MM.1S (cell line): ENCODE measurements at regions not wholly inside any gene's neighbourhood (a gene's known extent, or its start where the extent isn't known, plus 50 kb on each side); places are given as distances from the start of the nearest gene placed in this dataset.

Experiments
- DNase-seq: peaks from one replicate; pipeline ENCODE4 v3.0.0-alpha.2; 2015
- H2AFZ ChIP-seq: fragments of 300-600 bp; sonication (generic); 2 replicates; pipeline ENCODE4 v1.6.0; 2016; ENCODE audit warnings: antibody characterized with exemption, low read length
- H3F3A ChIP-seq: fragments of 300-600 bp; sonication (generic); 2 replicates; pipeline ENCODE4 v1.6.1; 2016; ENCODE audit warnings: mild to moderate bottlenecking, antibody characterized with exemption, low read length, moderate library complexity, mixed read lengths; ENCODE audit not compliant: insufficient read depth
- H3K27ac ChIP-seq: fragments of 300-600 bp; sonication (generic); 2 replicates; pipeline ENCODE4 v1.5.1; 2016; ENCODE audit warnings: mild to moderate bottlenecking, low read length
- H3K27me3 ChIP-seq: fragments of 300-600 bp; sonication (generic); replicated peaks from 2 replicates; pipeline ENCODE4 v1.6.0; 2016; ENCODE audit warnings: low read length; ENCODE audit not compliant: insufficient read depth
- H3K36me3 ChIP-seq: fragments of 300-600 bp; sonication (generic); replicated peaks from 2 replicates; pipeline ENCODE4 v1.6.1; 2016; ENCODE audit warnings: mild to moderate bottlenecking, low read length, mixed read lengths; ENCODE audit not compliant: insufficient read depth
- H3K4me1 ChIP-seq: fragments of 300-600 bp; sonication (generic); 2 replicates; pipeline ENCODE4 v1.6.1; 2016; ENCODE audit warnings: low read length, mixed read lengths
- H3K4me2 ChIP-seq: fragments of 300-600 bp; sonication (generic); 2 replicates; pipeline ENCODE4 v1.6.0; 2016; ENCODE audit warnings: low read depth, low read length
- H3K4me3 ChIP-seq: fragments of 300-600 bp; sonication (generic); 2 replicates; pipeline ENCODE4 v1.5.1; 2016; ENCODE audit warnings: low read length, mixed read lengths
- H3K79me2 ChIP-seq: fragments of 300-600 bp; sonication (generic); 2 replicates; pipeline ENCODE4 v1.6.1; 2016; ENCODE audit warnings: mixed run types, low read length, mixed read lengths
- H3K9ac ChIP-seq: fragments of 300-600 bp; sonication (generic); 2 replicates; pipeline ENCODE4 v1.6.1; 2016; ENCODE audit warnings: low read length, mixed read lengths
- H3K9me2 ChIP-seq: fragments of 300-600 bp; sonication (generic); replicated peaks from 2 replicates; pipeline ENCODE4 v1.6.1; 2016; ENCODE audit warnings: mild to moderate bottlenecking, low read length, mixed read lengths; ENCODE audit not compliant: insufficient read depth
- H3K9me3 ChIP-seq: fragments of 300-600 bp; sonication (generic); replicated peaks from 2 replicates; pipeline ENCODE4 v1.6.1; 2016; ENCODE audit warnings: mild to moderate bottlenecking, low read length, mixed read lengths; ENCODE audit not compliant: insufficient read depth
- H4K20me1 ChIP-seq: fragments of 300-600 bp; sonication (generic); 2 replicates; pipeline ENCODE4 v1.6.1; 2016; ENCODE audit warnings: mild to moderate bottlenecking, low read length, moderate library complexity, mixed read lengths; ENCODE audit not compliant: insufficient read depth
- EZH2 ChIP-seq: fragments of 300-600 bp; sonication (generic); optimal IDR thresholded peaks from 2 replicates; pipeline ENCODE3; 2017; ENCODE audit warnings: low read depth, mild to moderate bottlenecking, antibody characterized with exemption, low read length, mixed read lengths
- EZH2phosphoT487 ChIP-seq: fragments of 300-600 bp; sonication (generic); IDR thresholded peaks from 2 replicates; pipeline ENCODE4 v1.6.1; 2018; ENCODE audit warnings: antibody characterized with exemption, low read length
- TF ChIP-seq, protein P1 (sequence below): fragments of 300-600 bp; sonication (generic); IDR thresholded peaks from 2 replicates; pipeline ENCODE4 v1.5.1; 2016; ENCODE audit warnings: antibody characterized with exemption, low read length, mixed read lengths

DNA sequence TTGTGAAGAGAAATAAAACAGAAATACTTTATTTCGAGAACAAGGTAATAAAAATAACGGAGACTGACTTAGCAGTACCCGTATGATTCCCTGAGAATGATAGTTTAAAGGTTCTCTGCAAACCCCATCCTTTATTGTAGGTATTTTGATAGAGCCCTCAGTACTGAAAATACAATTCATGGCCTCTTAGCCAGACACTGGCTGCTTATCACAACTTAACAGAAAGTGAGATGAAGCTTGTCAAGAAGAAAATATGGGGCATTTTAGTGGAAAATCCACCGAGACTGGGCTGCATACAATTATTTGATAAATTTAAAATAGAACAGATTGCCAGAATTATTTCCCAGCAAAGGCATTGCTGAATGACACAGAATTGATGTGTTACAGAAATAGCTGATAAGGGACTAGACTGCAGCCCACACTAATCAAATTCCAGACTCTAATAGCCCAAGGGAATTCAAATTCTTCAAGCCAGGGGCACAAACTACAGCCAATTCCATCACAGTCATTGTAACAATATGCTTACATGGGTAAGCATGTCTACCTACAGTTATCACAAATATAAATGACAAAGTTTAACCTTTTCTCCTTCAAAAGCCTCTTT is 521.9 kb downstream of the PLOD2 start:
- Histone ChIP-seq H3K27me3 (no peaks in the 10 kb centered on the region), H4K20me1 (no peaks in the 10 kb centered on the region), H3K4me3 (no peak overlapping the region), H3K9me3 (no peaks in the 10 kb centered on the region), H3K27ac (no peak overlapping the region), H3F3A (no peaks in the 10 kb centered on the region), H3K4me1 (no peaks in the 10 kb centered on the region), H3K36me3 (no peaks in the 10 kb centered on the region), H3K79me2 (no peaks in the 10 kb centered on the region), H3K9ac (no peak overlapping the region), H3K4me2 (no peak overlapping the region), H3K9me2 (no peaks in the 10 kb centered on the region), H2AFZ (no peak overlapping the region)
- DNase-seq = no peak
- TF ChIP-seq, protein P1, sequence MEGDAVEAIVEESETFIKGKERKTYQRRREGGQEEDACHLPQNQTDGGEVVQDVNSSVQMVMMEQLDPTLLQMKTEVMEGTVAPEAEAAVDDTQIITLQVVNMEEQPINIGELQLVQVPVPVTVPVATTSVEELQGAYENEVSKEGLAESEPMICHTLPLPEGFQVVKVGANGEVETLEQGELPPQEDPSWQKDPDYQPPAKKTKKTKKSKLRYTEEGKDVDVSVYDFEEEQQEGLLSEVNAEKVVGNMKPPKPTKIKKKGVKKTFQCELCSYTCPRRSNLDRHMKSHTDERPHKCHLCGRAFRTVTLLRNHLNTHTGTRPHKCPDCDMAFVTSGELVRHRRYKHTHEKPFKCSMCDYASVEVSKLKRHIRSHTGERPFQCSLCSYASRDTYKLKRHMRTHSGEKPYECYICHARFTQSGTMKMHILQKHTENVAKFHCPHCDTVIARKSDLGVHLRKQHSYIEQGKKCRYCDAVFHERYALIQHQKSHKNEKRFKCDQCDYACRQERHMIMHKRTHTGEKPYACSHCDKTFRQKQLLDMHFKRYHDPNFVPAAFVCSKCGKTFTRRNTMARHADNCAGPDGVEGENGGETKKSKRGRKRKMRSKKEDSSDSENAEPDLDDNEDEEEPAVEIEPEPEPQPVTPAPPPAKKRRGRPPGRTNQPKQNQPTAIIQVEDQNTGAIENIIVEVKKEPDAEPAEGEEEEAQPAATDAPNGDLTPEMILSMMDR = no peak
- TF ChIP-seq EZH2 (no peak), EZH2phosphoT487 (no peak)

DNA sequence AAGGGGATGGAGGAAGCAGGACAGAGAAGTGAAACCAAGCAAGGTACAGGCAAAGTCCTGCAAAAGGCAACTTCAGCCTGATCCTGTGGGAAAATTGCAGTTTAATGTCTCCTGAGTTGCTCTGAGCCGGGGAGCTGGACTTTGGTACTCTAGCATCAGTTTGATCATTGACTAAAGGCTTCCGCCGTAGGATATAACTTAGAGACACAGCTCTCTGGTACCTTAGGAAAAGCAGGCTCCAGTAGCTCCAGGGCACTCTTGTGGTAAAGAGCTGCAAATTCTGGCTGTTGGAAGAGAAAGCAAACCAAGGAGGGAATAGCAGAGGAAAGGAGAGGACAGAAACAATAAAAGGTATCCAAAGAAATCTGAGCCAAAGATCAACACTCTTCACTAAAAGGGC is 521.1 kb downstream of the PLOD2 start:
- DNase-seq = no peak
- H3K4me1 ChIP-seq = no peaks in the 10 kb centered on the region

DNA sequence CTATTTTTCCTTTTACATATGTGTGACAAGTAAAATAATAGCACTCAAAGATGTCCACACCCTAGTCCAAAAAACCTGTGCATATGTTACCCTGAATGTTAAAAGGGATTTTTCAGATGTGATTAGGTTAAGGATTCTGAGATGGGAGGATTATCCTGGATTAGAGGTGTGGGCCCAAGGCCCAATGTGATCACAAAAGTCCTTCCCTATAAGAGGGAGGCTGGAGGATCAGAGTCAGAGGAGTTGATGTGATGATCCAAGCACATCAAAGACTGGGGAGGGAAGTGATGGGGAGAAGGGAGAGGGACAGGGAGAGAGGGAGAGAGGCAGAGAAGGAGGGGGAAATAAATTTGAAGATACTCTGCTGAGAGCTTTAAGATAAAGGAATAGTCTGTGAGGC is 512.6 kb downstream of the PLOD2 start:
- H3K27ac ChIP-seq = no peak overlapping the region
- H2AFZ ChIP-seq = no peak overlapping the region
- no peaks in the 10 kb centered on the region for H3K79me2 ChIP-seq
- H3K36me3 ChIP-seq = no peaks in the 10 kb centered on the region
- TF ChIP-seq EZH2 = no peak
- TF ChIP-seq, protein P1 = no peak
- no peak for TF ChIP-seq EZH2phosphoT487
- H3K9me2 ChIP-seq = no peaks in the 10 kb centered on the region
- H3K27me3 ChIP-seq = no peaks in the 10 kb centered on the region
- H4K20me1 ChIP-seq = no peaks in the 10 kb centered on the region
- no peak overlapping the region for H3K4me2 ChIP-seq
- H3K9ac ChIP-seq = no peak overlapping the region
- DNase-seq = no peak
- H3F3A ChIP-seq = no peaks in the 10 kb centered on the region
- H3K9me3 ChIP-seq = no peaks in the 10 kb centered on the region
- H3K4me3 ChIP-seq = no peak overlapping the region
- no peaks in the 10 kb centered on the region for H3K4me1 ChIP-seq

More for the DNA sequence above, 521.1 kb downstream of the PLOD2 start:
- H3K9me2 ChIP-seq = no peaks in the 10 kb centered on the region
- H3F3A ChIP-seq = no peaks in the 10 kb centered on the region
- H3K27me3 ChIP-seq = no peaks in the 10 kb centered on the region
- H3K79me2 ChIP-seq = no peaks in the 10 kb centered on the region
- no peaks in the 10 kb centered on the region for H3K36me3 ChIP-seq
- no peak overlapping the region for H3K4me2 ChIP-seq
- TF ChIP-seq, protein P1 = no peak
- TF ChIP-seq EZH2phosphoT487 = no peak
- TF ChIP-seq EZH2 = no peak
- H3K9ac ChIP-seq = no peak overlapping the region
- H3K4me3 ChIP-seq = no peak overlapping the region
- H3K27ac ChIP-seq = no peak overlapping the region
- no peak overlapping the region for H2AFZ ChIP-seq
- no peaks in the 10 kb centered on the region for H4K20me1 ChIP-seq
- H3K9me3 ChIP-seq = no peaks in the 10 kb centered on the region
